ENCODE measurements at regions not wholly inside any gene's neighbourhood (a gene's known extent, or its start where the extent isn't known, plus 50 kb on each side); places are given as distances from the start of the nearest gene placed in this dataset.
"Not testable (repeated sequence)": the region's sequence is repeated elsewhere in the genome, so short reads cannot be mapped to it uniquely, and the experiment has no call there.

DNA sequence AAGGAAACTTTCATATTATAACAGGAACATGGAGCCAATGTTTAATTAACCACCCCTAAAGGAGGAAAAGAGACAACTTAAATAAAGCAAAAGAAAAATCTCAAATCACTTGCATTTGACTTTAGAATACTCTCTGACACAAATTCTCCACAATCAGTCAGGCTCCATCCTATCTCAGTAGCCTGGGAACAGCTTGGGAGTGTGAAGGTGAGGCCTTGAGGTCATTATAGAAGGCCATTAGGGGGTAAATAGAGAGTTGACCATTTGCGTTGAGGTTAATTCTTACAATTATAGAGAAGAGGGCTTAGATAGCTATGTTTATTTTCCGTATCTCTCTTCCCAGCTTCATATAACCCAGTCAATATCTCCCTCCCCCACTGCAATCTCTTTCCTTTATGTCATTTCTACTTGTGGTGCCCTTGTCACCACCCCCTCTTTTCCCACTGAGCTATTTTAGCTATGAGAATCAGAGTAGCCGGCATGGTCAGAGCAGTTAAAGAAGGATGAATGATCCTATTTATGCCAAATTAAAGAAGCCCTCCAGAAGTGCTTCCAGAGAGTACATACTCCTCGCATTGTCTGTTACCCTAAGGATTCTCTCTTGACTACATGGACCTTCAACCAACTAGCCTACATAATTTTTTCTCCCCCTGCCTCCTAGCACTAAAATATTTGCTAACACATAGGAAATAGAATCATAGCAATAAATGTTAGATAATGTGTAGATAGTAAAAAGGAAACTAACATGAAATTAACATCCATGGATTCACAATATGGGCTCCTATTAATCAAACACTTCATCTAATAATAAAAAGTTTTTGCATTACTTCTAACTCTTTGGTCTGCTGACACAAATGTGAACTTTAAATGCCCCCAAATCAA is 135.2 kb upstream of the KRR1 start:
- no peak for DNase-seq (ENCODE audit: low read depth)

- DNase-seq (ENCODE audit: low read depth): no peak
These were observed 133.2 kb upstream of the KRR1 start for GRCh38 chr12:75644472-75645072.

- DNase-seq (ENCODE audit: low read depth): not testable (repeated sequence)
These were observed 131.7 kb upstream of the KRR1 start for GRCh38 chr12:75643119-75643518.

DNA sequence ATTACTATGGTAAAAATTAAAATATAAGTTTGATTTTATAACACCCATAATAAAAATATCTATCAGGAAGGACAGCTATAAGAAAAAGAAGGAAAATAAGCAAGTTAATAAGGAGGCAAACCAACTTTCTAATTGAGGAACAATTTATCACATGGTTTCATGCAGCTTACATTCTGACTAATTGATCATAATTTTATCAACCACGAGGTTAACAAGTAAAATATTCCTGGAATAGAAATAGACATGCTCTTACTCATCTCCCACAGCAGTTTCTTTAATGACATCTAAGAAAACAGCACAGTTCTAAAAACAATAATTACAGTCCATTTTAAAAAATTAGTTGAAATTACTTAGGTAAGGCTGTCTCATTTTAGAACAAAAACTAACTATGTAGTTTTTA is 130.8 kb upstream of the KRR1 start:
- peak; percentile 75 for DNase-seq (ENCODE audit: low read depth)

DNA sequence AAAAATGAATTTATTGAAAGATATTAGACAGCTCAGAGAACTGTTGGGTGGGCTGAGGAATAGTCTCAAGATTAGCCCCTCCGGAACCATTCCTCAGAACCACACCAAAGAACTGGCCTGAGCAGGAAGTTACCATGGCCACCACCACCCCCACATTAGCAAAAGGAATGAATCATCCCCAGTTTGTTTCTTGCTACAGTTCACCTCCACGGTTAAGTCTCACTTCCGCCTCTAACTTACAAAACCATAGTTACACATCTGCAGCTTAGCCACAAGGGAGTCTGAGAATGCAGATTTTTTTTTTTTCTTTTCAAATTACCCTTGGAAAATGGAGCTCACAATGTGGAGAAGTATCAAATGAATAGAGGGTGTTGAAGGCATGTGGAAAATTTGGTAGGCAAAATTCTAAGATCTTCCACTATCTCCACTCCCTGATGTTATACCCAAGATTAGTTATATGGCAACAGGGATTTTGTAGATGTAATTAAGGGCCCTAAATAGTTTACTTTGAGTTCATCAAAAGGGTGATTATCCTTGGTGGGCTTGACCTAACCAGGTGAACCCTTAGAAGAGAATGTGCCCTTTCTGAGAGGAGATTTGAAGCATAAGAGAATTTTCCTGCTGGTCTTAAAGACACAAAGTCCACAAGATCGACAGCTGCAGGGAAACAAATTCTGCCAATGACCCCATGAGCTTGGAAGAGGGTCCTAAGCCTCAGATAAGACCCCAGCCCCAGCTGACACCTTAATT is 129.8 kb upstream of the KRR1 start:
- peak; percentile 95 for DNase-seq (ENCODE audit: low read depth)

DNA sequence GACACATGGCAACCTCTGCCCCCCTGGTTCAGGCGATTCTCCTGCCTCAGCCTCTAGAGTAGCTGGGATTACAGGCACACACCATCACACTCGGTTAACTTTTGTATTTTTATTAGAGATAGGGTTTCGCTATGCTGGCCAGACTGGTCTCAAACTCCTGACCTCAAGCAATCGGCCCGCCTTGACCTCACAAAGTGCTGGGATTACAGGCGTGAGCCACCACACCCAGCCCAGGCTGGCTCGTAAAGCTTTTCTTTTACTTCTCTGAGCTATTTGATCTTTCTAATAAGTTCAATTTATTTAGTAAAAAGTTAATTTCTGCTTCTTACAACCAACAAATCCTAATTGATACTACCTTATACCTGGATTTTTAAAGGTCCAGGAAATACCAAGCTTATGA is 127.4 kb upstream of the KRR1 start:
- no peak for DNase-seq (ENCODE audit: low read depth)

GRCh38 chr12:75636607-75637006 is 125.2 kb upstream of the KRR1 start:
- no peak for DNase-seq (ENCODE audit: low read depth)

DNA sequence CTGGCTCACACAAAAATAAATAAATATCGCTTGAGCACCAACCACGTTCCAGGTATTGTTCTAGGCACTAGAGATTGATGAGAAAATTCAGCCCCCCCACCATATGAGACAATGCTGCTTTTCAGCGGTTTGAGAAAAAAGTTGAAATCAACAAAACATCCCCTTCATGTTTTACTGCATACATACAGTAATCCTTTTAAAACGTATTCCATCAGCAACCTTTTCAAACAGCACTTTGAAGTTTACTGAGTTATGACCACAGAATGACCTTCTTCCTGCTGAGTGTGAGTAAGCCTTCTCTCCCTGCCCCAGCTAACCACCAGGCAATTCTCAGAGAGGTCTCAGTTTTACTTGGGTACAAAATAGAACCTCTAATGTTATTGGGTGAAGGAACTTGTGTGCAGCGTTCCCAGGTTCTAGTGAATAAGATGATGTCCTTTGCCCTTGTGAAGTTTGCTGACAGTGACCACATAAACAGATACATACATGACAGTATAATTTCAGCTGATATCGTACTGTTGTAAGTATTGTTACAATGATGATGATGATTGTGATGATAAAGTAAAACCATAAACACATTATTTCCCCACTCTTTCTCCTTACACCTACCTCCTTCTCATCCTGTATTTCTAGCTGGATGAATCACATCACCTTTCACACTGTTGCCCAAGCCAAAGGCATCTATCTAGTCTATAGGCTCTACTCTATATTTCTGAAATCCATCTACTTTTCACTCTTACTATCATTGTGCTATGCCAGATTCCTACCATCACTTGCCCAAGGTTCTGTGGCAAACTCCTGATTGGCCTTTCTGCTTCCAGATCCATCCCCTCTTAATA is 124.4 kb upstream of the KRR1 start:
- peak; percentile 98 for DNase-seq (ENCODE audit: low read depth)

DNA sequence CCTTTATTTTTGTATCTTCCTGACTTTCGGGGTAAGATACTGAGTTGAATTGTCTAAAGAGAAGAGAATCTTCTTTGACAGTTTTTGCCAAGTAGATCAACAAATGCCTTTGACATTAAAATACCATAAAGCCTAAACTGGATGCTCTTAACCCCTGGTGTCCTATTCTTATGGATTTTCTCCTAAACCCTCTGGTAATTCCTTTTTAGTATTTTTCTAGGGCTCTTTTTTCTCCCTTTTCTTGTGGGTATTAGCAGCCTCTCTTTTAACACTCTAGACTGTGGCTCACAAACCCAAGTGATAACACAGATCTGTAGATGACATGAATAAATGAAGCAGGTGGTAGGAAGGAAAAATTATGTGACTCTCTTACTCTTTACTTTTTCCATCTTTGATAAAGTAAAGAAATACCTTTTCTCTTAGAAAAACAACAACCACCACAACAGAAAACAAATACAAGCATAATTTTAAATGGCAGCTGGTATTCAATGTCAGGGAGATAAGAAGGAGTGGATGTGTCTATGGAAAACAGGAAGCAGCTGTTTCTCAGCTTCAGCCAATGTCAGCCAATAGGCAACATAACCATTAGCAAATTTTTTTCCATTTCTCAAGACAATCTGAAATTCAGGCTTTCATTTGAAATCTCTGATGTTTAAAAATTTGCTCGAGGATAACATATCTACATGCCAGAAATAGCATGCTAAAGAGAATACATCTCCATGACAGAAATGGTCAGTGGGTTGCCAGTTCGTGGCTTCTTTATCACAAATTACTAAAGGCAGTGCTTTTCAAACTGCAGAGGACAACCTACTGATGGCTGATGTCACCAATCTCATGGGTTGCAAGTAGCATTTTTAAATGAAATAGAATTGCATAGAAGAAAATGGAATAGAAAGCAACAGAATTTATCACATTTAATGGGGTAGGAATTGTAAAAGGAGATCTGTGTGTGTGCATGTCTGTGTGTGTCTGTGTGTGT is 123.1 kb upstream of the KRR1 start:
- no peak for DNase-seq (ENCODE audit: low read depth)

DNA sequence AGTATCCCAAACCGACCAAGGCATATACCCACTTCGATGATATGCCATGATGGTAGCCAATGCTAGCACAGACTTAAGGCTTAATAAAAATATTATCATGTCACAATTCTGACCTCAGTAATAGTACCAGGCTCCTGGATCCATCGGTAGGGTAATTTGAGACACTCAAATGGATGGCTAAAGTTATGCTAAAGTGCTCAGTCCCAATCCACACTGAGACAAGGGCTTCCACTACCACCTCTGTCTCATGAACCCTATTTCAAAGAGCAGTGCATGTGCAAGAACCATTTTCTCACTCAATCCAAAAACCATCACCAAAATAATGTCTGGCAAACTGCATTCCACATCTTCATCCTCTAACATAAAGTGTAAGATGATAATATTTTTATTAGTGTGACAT is 122.4 kb upstream of the KRR1 start:
- no peak for DNase-seq (ENCODE audit: low read depth)

- no peak for DNase-seq (ENCODE audit: low read depth)
These were observed 121.0 kb upstream of the KRR1 start for GRCh38 chr12:75632442-75632841.

GRCh38 chr12:75631831-75632230 is 120.4 kb upstream of the KRR1 start:
- no peak for DNase-seq (ENCODE audit: low read depth)

DNA sequence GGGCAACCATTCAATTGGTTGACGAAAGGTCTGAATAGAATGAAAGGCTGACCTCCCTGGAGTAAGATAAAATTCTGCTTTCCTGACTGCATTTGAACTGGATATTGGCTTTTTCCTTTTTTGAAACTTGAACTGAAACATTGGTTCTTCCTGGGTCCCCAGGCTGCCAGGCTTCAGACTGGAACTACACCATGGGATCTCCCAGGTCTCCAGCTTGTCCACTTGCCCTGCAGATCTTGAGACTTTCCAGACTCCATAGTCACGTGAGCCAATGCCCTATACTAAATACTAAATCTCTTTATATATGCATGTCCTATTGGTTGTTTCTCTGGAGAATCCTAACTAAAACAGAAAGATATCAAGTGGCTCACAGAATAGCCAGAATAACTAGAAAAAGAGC is 118.7 kb upstream of the KRR1 start:
- DNase-seq (ENCODE audit: low read depth): no peak

DNA sequence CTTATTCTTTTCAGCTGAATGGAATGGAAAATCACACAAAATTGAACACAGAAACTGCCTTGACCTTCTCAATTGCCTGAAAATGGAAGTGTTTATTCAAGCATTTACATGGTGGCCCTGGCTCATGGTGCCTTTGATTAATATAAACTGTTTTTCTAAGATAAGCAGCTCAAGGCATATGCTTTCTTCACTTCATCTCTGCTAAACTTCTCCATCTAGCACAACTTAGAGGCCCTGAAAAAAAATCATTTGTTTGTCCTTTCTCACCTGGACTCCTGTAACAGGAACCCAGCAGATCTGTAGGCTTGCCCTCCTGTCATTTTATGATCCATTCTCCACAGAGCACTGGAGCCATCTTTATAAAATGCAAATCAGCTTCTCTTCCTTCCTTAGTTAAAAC is 117.5 kb upstream of the KRR1 start:
- DNase-seq (ENCODE audit: low read depth): no peak

GRCh38 chr12:75628511-75628910 is 117.1 kb upstream of the KRR1 start:
- DNase-seq (ENCODE audit: low read depth): no peak

DNA sequence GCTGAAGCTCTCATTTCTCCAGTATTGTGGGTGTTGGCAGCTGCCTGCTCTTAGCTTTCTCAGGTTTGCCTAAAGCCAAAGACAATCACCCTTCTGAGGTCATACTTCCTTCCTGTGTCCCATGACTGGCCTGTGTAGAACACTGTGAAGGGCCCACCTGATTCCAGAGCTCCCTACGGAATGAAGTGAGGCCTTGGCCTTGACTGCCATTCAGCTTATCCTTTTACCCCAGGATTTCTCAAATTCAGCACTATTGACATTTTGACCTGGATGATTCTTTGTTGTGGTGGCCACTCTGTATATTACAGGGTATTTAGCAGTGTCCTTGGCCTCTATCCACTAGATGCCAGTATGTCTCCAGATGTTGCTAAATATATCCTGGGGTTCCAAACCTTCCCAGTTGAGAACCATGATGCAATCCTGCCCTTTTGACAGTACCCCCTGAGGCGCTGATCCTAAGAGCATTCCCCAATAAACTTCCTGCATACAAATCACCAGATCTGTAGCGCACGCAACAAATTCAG is 112.3 kb upstream of the KRR1 start:
- peak; percentile 90 for DNase-seq (ENCODE audit: low read depth)

DNA sequence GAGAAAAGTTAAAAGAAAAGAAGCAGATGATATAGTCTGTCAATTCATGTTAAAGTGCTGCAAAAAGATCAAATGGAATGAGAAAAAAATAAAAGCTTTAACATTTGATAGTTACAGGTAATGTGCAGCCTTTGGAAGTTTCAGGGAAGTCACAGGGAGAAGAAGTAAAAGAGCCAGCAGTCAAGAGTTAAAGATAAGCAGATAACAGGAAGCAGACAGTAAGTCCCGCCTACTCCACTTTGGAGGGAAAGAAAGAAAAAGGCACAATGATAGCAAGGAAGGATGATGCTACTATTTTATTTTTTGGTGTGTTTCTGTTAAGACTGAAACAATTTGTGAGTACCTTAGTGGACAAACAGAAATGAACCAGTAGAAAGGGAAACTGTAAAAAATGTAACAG is 111.1 kb upstream of the KRR1 start:
- no peak for DNase-seq (ENCODE audit: low read depth)

- DNase-seq (ENCODE audit: low read depth): not testable (repeated sequence)
These were observed 103.0 kb upstream of the KRR1 start for GRCh38 chr12:75614396-75614795.

DNA sequence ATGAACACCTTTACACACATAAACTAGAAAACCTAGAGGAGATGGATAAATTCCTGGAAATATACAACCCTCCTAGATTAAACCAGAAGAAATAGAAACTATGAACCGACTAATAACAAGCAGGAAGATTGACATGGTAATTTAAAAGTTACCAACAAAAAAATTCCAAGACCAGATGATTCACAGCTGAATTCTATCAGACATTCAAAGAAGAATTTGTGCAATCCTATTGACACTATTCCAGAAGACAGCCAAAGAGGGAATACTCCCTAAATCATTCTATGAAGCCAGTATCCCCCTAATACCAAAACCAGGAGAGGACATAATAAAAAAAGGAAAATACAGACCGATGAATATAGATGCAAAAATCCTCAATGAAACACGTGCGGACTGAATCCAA is 102.6 kb upstream of the KRR1 start:
- no peak for DNase-seq (ENCODE audit: low read depth)

DNA sequence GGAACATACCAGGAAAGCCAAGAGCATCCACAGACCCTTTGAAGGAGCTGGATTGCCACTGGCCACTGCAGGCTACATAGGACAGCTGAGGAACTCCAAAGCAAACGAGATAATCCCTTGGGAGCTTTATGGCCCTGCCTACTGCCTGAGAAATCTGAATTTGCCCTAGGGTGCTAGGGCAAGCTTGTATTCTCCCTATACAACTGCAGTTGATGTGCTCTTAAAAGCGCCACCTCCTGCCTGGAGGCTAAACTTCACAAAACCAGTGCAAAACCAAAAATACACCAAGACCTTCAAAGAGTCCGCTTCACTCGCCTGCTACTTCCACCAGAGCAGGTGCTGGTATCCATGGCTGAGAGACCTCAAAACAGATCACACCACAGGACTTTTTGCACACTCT is 99.6 kb upstream of the KRR1 start:
- DNase-seq (ENCODE audit: low read depth): no peak

DNA sequence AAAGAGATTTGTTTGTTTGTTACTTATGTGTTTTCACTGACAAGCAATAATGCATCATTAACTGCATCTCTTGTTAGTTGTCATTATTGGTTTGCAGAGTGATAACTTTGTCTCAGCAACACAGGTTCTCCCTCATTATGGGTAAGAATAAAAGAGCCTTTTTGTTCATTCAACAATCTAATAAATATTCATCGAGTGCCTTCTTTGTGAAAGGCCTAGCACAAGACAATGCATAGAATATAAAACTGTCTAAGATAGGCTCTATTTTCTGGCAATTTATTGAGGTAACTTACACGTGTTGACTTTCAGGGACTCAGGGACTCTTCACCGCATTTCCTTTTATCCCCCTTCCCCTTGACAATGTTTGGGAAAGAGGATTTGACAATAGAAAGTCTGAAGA is 95.5 kb upstream of the KRR1 start:
- no peak for DNase-seq (ENCODE audit: low read depth)
